Lung (tissue), 11 donors: ENCODE measurements at regions not wholly inside any gene's neighbourhood (a gene's known extent, or its start where the extent isn't known, plus 50 kb on each side); places are given as distances from the start of the nearest gene placed in this dataset.

Source experiments
- ATAC-seq: fragments of 200-7000 bp; cut with Tn5 transposase; one replicate; pipeline ENCODE4 v1.9.1; 2020; ENCODE audit warnings: moderate number of reproducible peaks; ENCODE audit not compliant: insufficient read depth, low FRiP score
- DNase-seq, 3 donors: peaks; one replicate each; pipeline ENCODE4 v3.0.0-alpha.2; 2013 to 2017
- H3K27ac ChIP-seq, 2 donors: one replicate each; pipeline ENCODE4 v1.5.1; 2013; ENCODE audit warnings: mild to moderate bottlenecking in 2 of 2, moderate library complexity in 2 of 2, control low read depth in 1 of 2, inconsistent platforms in 1 of 2, low read depth in 1 of 2, low read length in 1 of 2
- H3K27me3 ChIP-seq, 3 donors: one replicate each; pipeline ENCODE4 v1.5.1; 2013; ENCODE audit warnings: low read length in 2 of 3; ENCODE audit not compliant: control insufficient read depth in 3 of 3, insufficient read depth in 3 of 3
- H3K36me3 ChIP-seq, 4 donors: one replicate each; pipeline ENCODE4 v1.5.1; 2013; ENCODE audit warnings: low read length in 4 of 4, mild to moderate bottlenecking in 1 of 4, moderate library complexity in 1 of 4; ENCODE audit not compliant: control insufficient read depth in 4 of 4, insufficient read depth in 4 of 4
- H3K4me1 ChIP-seq, 5 donors: one replicate each; pipeline ENCODE4 v1.5.1; 2013; ENCODE audit warnings: low read length in 5 of 5, mild to moderate bottlenecking in 2 of 5, moderate library complexity in 1 of 5; ENCODE audit not compliant: control insufficient read depth in 5 of 5, insufficient read depth in 5 of 5
- H3K4me3 ChIP-seq: one replicate; pipeline ENCODE4 v1.5.1; 2013; ENCODE audit warnings: mild to moderate bottlenecking, control low read depth, moderate library complexity
- H3K9ac ChIP-seq, 2 donors: one replicate each; pipeline ENCODE4 v1.5.1; 2013; ENCODE audit warnings: low read length in 2 of 2, control low read depth in 1 of 2; ENCODE audit not compliant: insufficient read depth in 1 of 2
- H3K9me3 ChIP-seq, 4 donors: one replicate each; pipeline ENCODE4 v1.5.1; 2013; ENCODE audit warnings: low read length in 3 of 4, mild to moderate bottlenecking in 1 of 4, moderate library complexity in 1 of 4; ENCODE audit not compliant: control insufficient read depth in 4 of 4, insufficient read depth in 3 of 4
- CTCF ChIP-seq: IDR thresholded peaks from 2 replicates; pipeline ENCODE4 v1.5.1; 2012; ENCODE audit warnings: mild to moderate bottlenecking; ENCODE audit errors: control extremely low read depth, extremely low read depth
- WGBS, 2 donors: extraction: QIAGEN DNeasy Blood & Tissue Kit; methylation state at CpG; one replicate each; pipeline ENCODE4 v1.1.7; 2013; 5-methylcytosine and 5-hydroxymethylcytosine counted together
- donor health status: control.
- donor health status: control.
- donor health status: Bipolar disorder and iron deficiency.
- donor health status: healthy.
- donor health status: DM: yes; HTN: yes; CAD: no.

GRCh38 chr14:61112506-61112905 is 131.5 kb downstream of the SLC38A6 start:
- no peaks in the 10 kb centered on the region for H3K36me3 ChIP-seq
- no peak overlapping the region for H3K27ac ChIP-seq
- no peak for TF ChIP-seq CTCF
- ATAC-seq (no peak), DNase-seq (no peak)
- no peak overlapping the region for H3K9ac ChIP-seq
- WGBS, 2 donors, result 91 to 95% methylated on average over 5 of the region's 5 CpGs
- no peak overlapping the region for H3K4me3 ChIP-seq
- peaks cover 0 to 40% (median 8%) of the 10 kb centered on the region in 5 donors for H3K4me1 ChIP-seq
- H3K9me3 ChIP-seq, result peaks cover 0 to 24% (median 7%) of the 10 kb centered on the region in 4 donors
- H3K27me3 ChIP-seq, result no peaks in the 10 kb centered on the region

GRCh38 chr14:61111731-61112130 is 130.7 kb downstream of the SLC38A6 start:
- Histone ChIP-seq H3K9ac (no peak overlapping the region), H3K36me3 (no peaks in the 10 kb centered on the region), H3K4me1 (peaks cover 0 to 47% (median 9%) of the 10 kb centered on the region in 5 donors), H3K9me3 (peaks cover 0 to 24% (median 7%) of the 10 kb centered on the region in 4 donors), H3K27me3 (no peaks in the 10 kb centered on the region), H3K27ac (no peak overlapping the region), H3K4me3 (no peak overlapping the region)
- WGBS, 2 donors, result 94 to 97% methylated on average over 5 of the region's 5 CpGs
- no peak for TF ChIP-seq CTCF
- DNase-seq (no peak), ATAC-seq (no peak)

GRCh38 chr14:61111209-61111665 is 130.2 kb downstream of the SLC38A6 start:
- DNase-seq (no peak), ATAC-seq (no peak)
- no peaks in the 10 kb centered on the region for H3K27me3 ChIP-seq
- peaks cover 0 to 20% (median 7%) of the 10 kb centered on the region in 4 donors for H3K9me3 ChIP-seq
- H3K36me3 ChIP-seq, result no peaks in the 10 kb centered on the region
- H3K27ac ChIP-seq, result no peak overlapping the region
- peaks cover 0 to 49% (median 9%) of the 10 kb centered on the region in 5 donors for H3K4me1 ChIP-seq
- no peak overlapping the region for H3K9ac ChIP-seq
- H3K4me3 ChIP-seq, result no peak overlapping the region
- 45 to 55% methylated on average over 23 of the region's 23 CpGs for WGBS, 2 donors
- TF ChIP-seq CTCF, result no peak
